ENCODE measurements at regions not wholly inside any gene's neighbourhood (a gene's known extent, or its start where the extent isn't known, plus 50 kb on each side); places are given as distances from the start of the nearest gene placed in this dataset.

- TF ChIP-seq CTCF (IDR thresholded peaks at IDR 0.05; ENCODE audit: low read depth, low read length) (no peak), EZH2phosphoT487 (IDR thresholded peaks at IDR 0.05; ENCODE audit: low read depth) (no peak)
Observed at GRCh38 chr6:149218471-149218870, 99.0 kb upstream of the TAB2 start.
